ENCODE measurements at regions not wholly inside any gene's neighbourhood (a gene's known extent, or its start where the extent isn't known, plus 50 kb on each side); places are given as distances from the start of the nearest gene placed in this dataset.

GRCh38 chr2:17326717-17327116, 191.5 kb downstream of the RAD51AP2 start (continued):
- TF ChIP-seq JUNB (IDR thresholded peaks at IDR 0.05; ENCODE audit: unreplicated experiment) (no peak), POLR2AphosphoS5 (IDR thresholded peaks at IDR 0.05; ENCODE audit: low read depth) (no peak)

DNA sequence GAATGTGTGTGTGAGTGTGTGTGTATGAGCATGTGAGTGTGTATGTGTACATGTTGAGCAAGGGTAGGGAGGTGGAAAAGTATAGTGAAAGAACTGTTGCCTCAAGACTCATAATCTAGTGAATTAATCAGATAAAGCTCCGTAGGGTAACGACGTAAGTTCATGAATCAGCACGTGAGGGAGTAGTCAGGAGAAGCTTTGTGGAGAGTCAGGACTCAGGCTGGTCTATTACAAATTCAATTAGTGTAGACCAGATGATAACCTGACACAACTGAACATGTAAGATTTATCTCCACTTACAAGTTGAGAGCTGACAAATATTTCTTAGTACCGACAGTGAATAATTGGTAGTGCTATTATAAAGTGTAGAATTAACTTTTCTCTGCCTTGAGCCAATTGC, 194.5 kb downstream of the RAD51AP2 start:
- Mint-ChIP-seq H3K27ac (no peak overlapping the region), H3K36me3 (ENCODE audit: low read depth) (no peaks in the 10 kb centered on the region), H3K4me1 (no peaks in the 10 kb centered on the region), H3K4me3 (no peak overlapping the region), H3K9me3 (no peaks in the 10 kb centered on the region), H3K27me3 (ENCODE audit: insufficient read depth, low read depth, poor library complexity) (no peaks in the 10 kb centered on the region)
- Histone ChIP-seq H3K27ac (ENCODE audit: low read depth) (no peak overlapping the region), H3K4me3 (no peak overlapping the region), H3K36me3 (ENCODE audit: insufficient read depth) (no peaks in the 10 kb centered on the region), H3K9me2 (ENCODE audit: insufficient read depth) (peaks cover 9% of the 10 kb centered on the region; the same call in 1 of the 2 replicates), H4K20me1 (replicated peaks; ENCODE audit: insufficient read depth) (no peaks in the 10 kb centered on the region), H3K79me2 (replicated peaks; ENCODE audit: insufficient read depth) (no peaks in the 10 kb centered on the region), H3K4me1 (ENCODE audit: insufficient read depth) (no peaks in the 10 kb centered on the region), H3K27me3 (ENCODE audit: insufficient read depth) (no peaks in the 10 kb centered on the region), H3F3A (replicated peaks; ENCODE audit: low read depth) (no peaks in the 10 kb centered on the region), H2AFZ (no peak overlapping the region), H3K4me2 (no peak overlapping the region)
- no peak for ATAC-seq
- no peak for DNase-seq (ENCODE audit: low spot score)
- TF ChIP-seq REST (IDR thresholded peaks at IDR 0.05; ENCODE audit: unreplicated experiment) = no peak
- no peak for TF ChIP-seq ZNF114 (CRISPR knock-in tag; IDR thresholded peaks at IDR 0.05)
- no peak for TF ChIP-seq NANOG (IDR thresholded peaks at IDR 0.05; ENCODE audit: borderline replicate concordance)
- TF ChIP-seq EZH2phosphoT487 (IDR thresholded peaks at IDR 0.05; ENCODE audit: unreplicated experiment) = no peak
- TF ChIP-seq POLR2AphosphoS5 (IDR thresholded peaks at IDR 0.05; ENCODE audit: low read depth) = no peak

GRCh38 chr2:17322461-17322860, 195.8 kb downstream of the RAD51AP2 start:
- Histone ChIP-seq H2AFZ (0 out of 2 replicates have a peak overlapping the region, but pooled peaks have one; percentile 14), H3K4me3 (no peak overlapping the region), H3K36me3 (ENCODE audit: insufficient read depth) (no peaks in the 10 kb centered on the region), H3K9me2 (ENCODE audit: insufficient read depth) (peaks cover 9% of the 10 kb centered on the region; the same call in 1 of the 2 replicates), H4K20me1 (replicated peaks; ENCODE audit: insufficient read depth) (no peaks in the 10 kb centered on the region), H3K27ac (ENCODE audit: low read depth) (no peak overlapping the region), H3K79me2 (replicated peaks; ENCODE audit: insufficient read depth) (no peaks in the 10 kb centered on the region), H3F3A (replicated peaks; ENCODE audit: low read depth) (no peaks in the 10 kb centered on the region), H3K27me3 (ENCODE audit: insufficient read depth) (no peaks in the 10 kb centered on the region), H3K4me2 (no peak overlapping the region), H3K4me1 (ENCODE audit: insufficient read depth) (no peaks in the 10 kb centered on the region)
- no peaks in the 10 kb centered on the region for H3K27me3 Mint-ChIP-seq (ENCODE audit: insufficient read depth, low read depth, poor library complexity)
- H3K4me1 Mint-ChIP-seq = 0 out of 3 replicates have a peak, but pooled peaks cover 2% of the 10 kb centered on the region
- H3K9me3 Mint-ChIP-seq = no peaks in the 10 kb centered on the region
- no peaks in the 10 kb centered on the region for H3K36me3 Mint-ChIP-seq (ENCODE audit: low read depth)
- no peak overlapping the region for H3K4me3 Mint-ChIP-seq
- H3K27ac Mint-ChIP-seq = no peak overlapping the region
- ATAC-seq (no peak), DNase-seq (ENCODE audit: low spot score) (no peak)
- TF ChIP-seq ZNF462 (CRISPR knock-in tag; IDR thresholded peaks at IDR 0.05) (no peak), EZH2phosphoT487 (IDR thresholded peaks at IDR 0.05; ENCODE audit: unreplicated experiment) (no peak), ZNF331 (CRISPR knock-in tag; IDR thresholded peaks at IDR 0.05; ENCODE audit: low read depth) (no peak), POLR2AphosphoS5 (IDR thresholded peaks at IDR 0.05; ENCODE audit: low read depth) (no peak), CTCF (conservative IDR thresholded peaks at IDR 0.05; ENCODE audit: low read depth in 2 of 2) (no peak)

Data from GM23338 (cell line).